Astrocyte of the cerebellum (primary cell): ENCODE measurements at regions not wholly inside any gene's neighbourhood (a gene's known extent, or its start where the extent isn't known, plus 50 kb on each side); places are given as distances from the start of the nearest gene placed in this dataset.

Source experiments
- DNase-seq: peaks from one replicate; pipeline ENCODE4 v3.0.0-alpha.2; 2011; ENCODE audit warnings: low read depth
- H3K4me3 ChIP-seq: 2 replicates; pipeline ENCODE4 v1.5.1; 2011; ENCODE audit warnings: mild to moderate bottlenecking, low read depth, low read length, moderate library complexity
- CTCF ChIP-seq: IDR thresholded peaks from 2 replicates; pipeline ENCODE4 v1.5.1; 2012; ENCODE audit warnings: low read length, low read depth, moderate library complexity, mild to moderate bottlenecking; ENCODE audit errors: missing control alignments
- in situ Hi-C: cut with HindIII; loops from 2 replicates; pipeline ENCODE4 v1.10.0; 2017; ENCODE audit warnings: low sequenced_read_pairs

- in situ Hi-C loops, result loop anchor here (5.0 to 25.0 kb wide), 2 partner anchors 85 to 285 kb away; no protein-coding TSS in a partner anchor
- no peak for TF ChIP-seq CTCF
- no peak overlapping the region for H3K4me3 ChIP-seq
- DNase-seq, result no peak
Observed at GRCh38 chr3:56997041-56997440, 63.4 kb upstream of the SPATA12 start.

GRCh38 chr3:56994391-56994790, 66.1 kb upstream of the SPATA12 start:
- in situ Hi-C loops, result loop anchor here (25.0 kb wide), 1 partner anchor 282 kb away; no protein-coding TSS in a partner anchor
- no peak for TF ChIP-seq CTCF
- H3K4me3 ChIP-seq, result no peak overlapping the region
- no peak for DNase-seq

GRCh38 chr3:56990641-56991015, 69.8 kb upstream of the SPATA12 start:
- DNase-seq, result no peak
- H3K4me3 ChIP-seq, result no peak overlapping the region
- in situ Hi-C loops, result loop anchor here (25.0 kb wide), 1 partner anchor 278 kb away; no protein-coding TSS in a partner anchor
- TF ChIP-seq CTCF, result no peak

GRCh38 chr3:56989977-56990640, 70.4 kb upstream of the SPATA12 start:
- no peak for DNase-seq
- in situ Hi-C loops, result loop anchor here (25.0 kb wide), 1 partner anchor 278 kb away; no protein-coding TSS in a partner anchor
- TF ChIP-seq CTCF, result no peak
- H3K4me3 ChIP-seq, result no peak overlapping the region

- TF ChIP-seq CTCF, result no peak
- H3K4me3 ChIP-seq, result no peak overlapping the region
- DNase-seq, result no peak
- in situ Hi-C loops, result loop anchor here (25.0 kb wide), 1 partner anchor 277 kb away; no protein-coding TSS in a partner anchor
Observed at GRCh38 chr3:56989169-56989976, 71.1 kb upstream of the SPATA12 start.

GRCh38 chr3:56988458-56989168, 71.9 kb upstream of the SPATA12 start:
- H3K4me3 ChIP-seq, result no peak overlapping the region
- DNase-seq, result peak; percentile 79
- peak; percentile 67 for TF ChIP-seq CTCF
- in situ Hi-C loops, result loop anchor here (25.0 kb wide), 1 partner anchor 276 kb away; no protein-coding TSS in a partner anchor
